Cardiac muscle cell (in vitro differentiated cells and primary cell): ENCODE measurements at regions not wholly inside any gene's neighbourhood (a gene's known extent, or its start where the extent isn't known, plus 50 kb on each side); places are given as distances from the start of the nearest gene placed in this dataset.

ENCODE experiments used
- DNase-seq, 2 donors: peaks; one replicate each; pipeline versions ENCODE4 v3.0.0 to v3.0.0-alpha.2; 2010 to 2017; ENCODE audit warnings: low read depth in 1 of 2, low spot score in 1 of 2
- H3K27ac ChIP-seq: fragments of 200-600 bp; sonication (generic); 2 replicates; pipeline ENCODE4 v1.5.1; 2016
- H3K27me3 ChIP-seq: fragments of 200-600 bp; sonication (generic); 2 replicates; pipeline ENCODE4 v1.6.0; 2016; ENCODE audit warnings: control low read depth
- H3K36me3 ChIP-seq: fragments of 200-600 bp; sonication (generic); 2 replicates; pipeline ENCODE4 v1.5.1; 2016; ENCODE audit warnings: control low read depth
- H3K4me1 ChIP-seq: fragments of 200-600 bp; sonication (generic); 2 replicates; pipeline ENCODE4 v1.8.1; 2017; ENCODE audit warnings: low read depth, mild to moderate bottlenecking, mixed run types
- H3K4me3 ChIP-seq: fragments of 200-600 bp; sonication (generic); 2 replicates; pipeline ENCODE4 v1.5.1; 2016; ENCODE audit warnings: mild to moderate bottlenecking
- H3K9me3 ChIP-seq: fragments of 200-600 bp; sonication (generic); 2 replicates; pipeline ENCODE4 v1.5.1; 2017; ENCODE audit warnings: low read depth, mild to moderate bottlenecking, control low read depth
- CTCF ChIP-seq: IDR thresholded peaks from 2 replicates; pipeline ENCODE4 v1.5.1; 2012; ENCODE audit warnings: low read depth, mild to moderate bottlenecking, low read length

GRCh38 chr7:94333810-94334209 is 60.9 kb upstream of the COL1A2 start:
- no peak for TF ChIP-seq CTCF
- H3K27ac ChIP-seq, result no peak overlapping the region
- no peaks in the 10 kb centered on the region for H3K4me1 ChIP-seq
- H3K27me3 ChIP-seq, result no peaks in the 10 kb centered on the region
- H3K36me3 ChIP-seq, result no peaks in the 10 kb centered on the region
- H3K4me3 ChIP-seq, result no peak overlapping the region
- no peaks in the 10 kb centered on the region for H3K9me3 ChIP-seq
- no peak for DNase-seq

- no peak for TF ChIP-seq CTCF
- no peaks in the 10 kb centered on the region for H3K36me3 ChIP-seq
- no peaks in the 10 kb centered on the region for H3K4me1 ChIP-seq
- H3K4me3 ChIP-seq, result no peak overlapping the region
- H3K27me3 ChIP-seq, result no peaks in the 10 kb centered on the region
- no peaks in the 10 kb centered on the region for H3K9me3 ChIP-seq
- no peak for DNase-seq
- H3K27ac ChIP-seq, result no peak overlapping the region
Measured at GRCh38 chr7:94335586-94335985, 59.1 kb upstream of the COL1A2 start.

- no peaks in the 10 kb centered on the region for H3K4me1 ChIP-seq
- H3K4me3 ChIP-seq, result no peak overlapping the region
- no peaks in the 10 kb centered on the region for H3K9me3 ChIP-seq
- no peak for DNase-seq
- H3K36me3 ChIP-seq, result no peaks in the 10 kb centered on the region
- no peak overlapping the region for H3K27ac ChIP-seq
- no peaks in the 10 kb centered on the region for H3K27me3 ChIP-seq
- TF ChIP-seq CTCF, result no peak
Measured at GRCh38 chr7:94336009-94336408, 58.7 kb upstream of the COL1A2 start.

GRCh38 chr7:94338921-94339371 is 55.7 kb upstream of the COL1A2 start:
- Histone ChIP-seq H3K27me3 (no peaks in the 10 kb centered on the region), H3K36me3 (no peaks in the 10 kb centered on the region), H3K4me1 (no peaks in the 10 kb centered on the region), H3K9me3 (no peaks in the 10 kb centered on the region), H3K4me3 (no peak overlapping the region), H3K27ac (no peak overlapping the region)
- no peak for DNase-seq
- no peak for TF ChIP-seq CTCF

GRCh38 chr7:94344826-94345225 is 49.9 kb upstream of the COL1A2 start:
- peak in 1 of 2 donors; percentile 58 for DNase-seq
- TF ChIP-seq CTCF, result no peak
- Histone ChIP-seq H3K36me3 (no peaks in the 10 kb centered on the region), H3K27ac (no peak overlapping the region), H3K4me3 (no peak overlapping the region), H3K4me1 (no peaks in the 10 kb centered on the region), H3K9me3 (no peaks in the 10 kb centered on the region), H3K27me3 (no peaks in the 10 kb centered on the region)
